ENCODE measurements at regions not wholly inside any gene's neighbourhood (a gene's known extent, or its start where the extent isn't known, plus 50 kb on each side); places are given as distances from the start of the nearest gene placed in this dataset.

GRCh38 chr3:193010191-193010590, 92.5 kb upstream of the MB21D2 start:
- no peak for TF ChIP-seq IRF1 (CRISPR knock-in tag; IDR thresholded peaks at IDR 0.05)
- TF ChIP-seq CTCF (IDR thresholded peaks at IDR 0.05) = no peak
- no peak for TF ChIP-seq GABPB1 (CRISPR knock-in tag; IDR thresholded peaks at IDR 0.05)
- TF ChIP-seq CREB1 (CRISPR knock-in tag; IDR thresholded peaks at IDR 0.05) = no peak
- no peak for TF ChIP-seq SMAD3 (CRISPR knock-in tag; IDR thresholded peaks at IDR 0.05; ENCODE audit: borderline replicate concordance)
- TF ChIP-seq TCF7 (CRISPR knock-in tag; IDR thresholded peaks at IDR 0.05; ENCODE audit: low read depth) = no peak
- TF ChIP-seq USF1 (CRISPR knock-in tag; IDR thresholded peaks at IDR 0.05) = no peak
- TF ChIP-seq FOXP1 (CRISPR knock-in tag; IDR thresholded peaks at IDR 0.05; ENCODE audit: borderline replicate concordance) = no peak
- no peak for TF ChIP-seq HMGXB4 (CRISPR knock-in tag; IDR thresholded peaks at IDR 0.05)
- TF ChIP-seq MLX (CRISPR knock-in tag; IDR thresholded peaks at IDR 0.05) = no peak
- TF ChIP-seq MAX (CRISPR knock-in tag; IDR thresholded peaks at IDR 0.05) = no peak
